ENCODE measurements at regions not wholly inside any gene's neighbourhood (a gene's known extent, or its start where the extent isn't known, plus 50 kb on each side); places are given as distances from the start of the nearest gene placed in this dataset.
"Not testable (repeated sequence)": the region's sequence is repeated elsewhere in the genome, so short reads cannot be mapped to it uniquely, and the experiment has no call there.

DNA sequence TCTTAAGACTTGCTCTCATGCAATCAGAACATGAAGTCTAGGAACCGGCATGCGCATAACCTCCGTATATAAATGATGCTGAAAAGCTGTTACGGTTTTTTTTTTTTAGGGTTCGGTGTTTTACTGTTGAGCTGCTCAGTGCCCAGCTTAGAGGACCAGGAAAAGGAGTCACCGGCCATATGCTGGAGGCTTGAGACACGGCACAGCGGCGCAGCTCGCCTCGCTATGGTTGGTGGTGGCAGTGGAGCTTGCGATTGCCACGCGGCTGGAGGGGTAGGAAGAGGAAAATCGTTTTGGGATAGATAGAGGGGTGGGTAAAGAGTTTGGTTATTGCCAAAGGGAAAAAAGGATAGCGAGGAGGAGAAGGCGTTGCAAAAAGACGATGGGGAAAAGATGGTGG lies 841.3 kb downstream of the SPATA31A1 start:
- in situ Hi-C loops (cut with HindIII; ENCODE audit: low pct_ligation_motif_present, low sequenced_read_pairs); H3K36me3 ChIP-seq (replicated peaks); DNase-seq: not testable (repeated sequence)

DNA sequence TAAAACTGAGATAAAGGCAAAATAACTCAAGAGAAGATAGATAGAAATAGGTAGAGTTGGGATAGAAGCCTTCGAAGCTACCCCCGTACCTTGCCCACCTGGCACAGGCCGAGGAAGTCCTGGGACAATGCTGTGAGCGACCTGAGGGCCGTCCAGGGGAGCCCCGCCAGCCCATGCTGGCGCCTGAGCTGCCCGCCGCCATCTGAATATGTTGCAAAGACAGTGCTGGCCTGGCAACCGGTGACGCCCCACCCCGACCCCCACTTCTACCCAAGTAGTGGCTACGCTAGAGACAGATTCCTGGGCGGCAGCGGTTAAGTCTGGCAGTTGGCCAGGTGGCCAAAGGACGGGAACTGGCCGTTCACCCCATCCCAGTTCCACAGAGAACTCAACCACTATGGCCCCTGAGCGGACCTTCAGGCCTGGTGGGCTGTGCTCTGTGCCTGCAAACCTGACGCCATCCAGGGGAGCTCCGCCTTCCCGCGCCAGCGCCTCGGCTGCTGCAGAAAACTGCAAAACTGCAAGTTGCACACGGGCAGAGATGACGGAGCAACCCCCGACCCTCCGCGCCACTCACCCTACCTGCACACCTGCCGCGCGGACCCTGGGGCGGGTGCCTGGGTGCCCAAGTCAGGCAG lies 866.2 kb downstream of the SPATA31A1 start:
- H3K36me3 ChIP-seq (replicated peaks); DNase-seq; H3K4me3 ChIP-seq (ENCODE audit: low read depth, low read length); H3K27ac ChIP-seq; in situ Hi-C loops (cut with HindIII; ENCODE audit: low pct_ligation_motif_present, low sequenced_read_pairs); H3K27me3 ChIP-seq (replicated peaks): not testable (repeated sequence)

More for the DNA sequence above, 841.3 kb downstream of the SPATA31A1 start:
- H3K27ac ChIP-seq; H3K27me3 ChIP-seq (replicated peaks); H3K4me3 ChIP-seq (ENCODE audit: low read depth, low read length): not testable (repeated sequence)

- H3K27ac ChIP-seq; in situ Hi-C loops (cut with HindIII; ENCODE audit: low pct_ligation_motif_present, low sequenced_read_pairs); H3K27me3 ChIP-seq (replicated peaks); H3K36me3 ChIP-seq (replicated peaks): not testable (repeated sequence)
- peak overlapping the region; percentile 30 for H3K4me3 ChIP-seq (ENCODE audit: low read depth, low read length)
- DNase-seq = peak; percentile 39
Observed at GRCh38 chr9:40222617-40223200, 867.2 kb downstream of the SPATA31A1 start.

DNA sequence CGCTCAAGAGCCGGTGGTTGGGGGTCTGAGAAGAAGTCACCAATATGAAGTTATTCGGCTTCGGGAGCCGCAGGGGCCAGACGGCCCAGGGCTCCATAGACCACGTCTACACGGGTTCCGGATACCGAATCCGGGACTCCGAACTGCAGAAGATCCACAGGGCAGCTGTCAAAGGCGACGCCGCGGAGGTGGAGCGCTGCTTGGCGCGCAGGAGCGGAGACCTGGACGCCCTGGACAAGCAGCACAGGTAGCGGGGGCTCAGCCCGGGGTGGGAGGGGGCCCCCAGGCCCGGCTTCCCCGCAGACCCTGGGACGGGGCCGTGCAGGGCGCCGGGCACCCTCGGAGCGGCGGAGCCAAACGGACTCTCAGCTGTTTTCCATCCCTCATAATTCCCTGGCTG lies 867.9 kb downstream of the SPATA31A1 start:
- H3K36me3 ChIP-seq (replicated peaks); H3K27me3 ChIP-seq (replicated peaks); H3K27ac ChIP-seq; H3K4me3 ChIP-seq (ENCODE audit: low read depth, low read length); in situ Hi-C loops (cut with HindIII; ENCODE audit: low pct_ligation_motif_present, low sequenced_read_pairs); DNase-seq: not testable (repeated sequence)
